ENCODE measurements at regions not wholly inside any gene's neighbourhood (a gene's known extent, or its start where the extent isn't known, plus 50 kb on each side); places are given as distances from the start of the nearest gene placed in this dataset.

- TF ChIP-seq POLR2A (IDR thresholded peaks at IDR 0.05) = no peak
- TF ChIP-seq, protein P1, sequence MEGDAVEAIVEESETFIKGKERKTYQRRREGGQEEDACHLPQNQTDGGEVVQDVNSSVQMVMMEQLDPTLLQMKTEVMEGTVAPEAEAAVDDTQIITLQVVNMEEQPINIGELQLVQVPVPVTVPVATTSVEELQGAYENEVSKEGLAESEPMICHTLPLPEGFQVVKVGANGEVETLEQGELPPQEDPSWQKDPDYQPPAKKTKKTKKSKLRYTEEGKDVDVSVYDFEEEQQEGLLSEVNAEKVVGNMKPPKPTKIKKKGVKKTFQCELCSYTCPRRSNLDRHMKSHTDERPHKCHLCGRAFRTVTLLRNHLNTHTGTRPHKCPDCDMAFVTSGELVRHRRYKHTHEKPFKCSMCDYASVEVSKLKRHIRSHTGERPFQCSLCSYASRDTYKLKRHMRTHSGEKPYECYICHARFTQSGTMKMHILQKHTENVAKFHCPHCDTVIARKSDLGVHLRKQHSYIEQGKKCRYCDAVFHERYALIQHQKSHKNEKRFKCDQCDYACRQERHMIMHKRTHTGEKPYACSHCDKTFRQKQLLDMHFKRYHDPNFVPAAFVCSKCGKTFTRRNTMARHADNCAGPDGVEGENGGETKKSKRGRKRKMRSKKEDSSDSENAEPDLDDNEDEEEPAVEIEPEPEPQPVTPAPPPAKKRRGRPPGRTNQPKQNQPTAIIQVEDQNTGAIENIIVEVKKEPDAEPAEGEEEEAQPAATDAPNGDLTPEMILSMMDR (IDR thresholded peaks at IDR 0.05) = no peak
Measured at GRCh38 chr1:228963795-228964177, 228.5 kb downstream of the RHOU start.

All from sigmoid colon (tissue), 3 donors.